HL-60/S4 (cell line): ENCODE measurements at regions not wholly inside any gene's neighbourhood (a gene's known extent, or its start where the extent isn't known, plus 50 kb on each side); places are given as distances from the start of the nearest gene placed in this dataset.
"Not testable (repeated sequence)": the region's sequence is repeated elsewhere in the genome, so short reads cannot be mapped to it uniquely, and the experiment has no call there.

Source experiments
- in situ Hi-C: fragments of 300-500 bp; cut with MboI; formaldehyde crosslinking; loops from 2 replicates; pipeline ENCODE4 v1.14.3; 2022; ENCODE audit warnings: low sequenced_read_pairs

GRCh38 chrX:817759-818300 is 187.2 kb downstream of the SHOX start:
- in situ Hi-C loops = no loop called here

GRCh38 chrX:817147-817546 is 186.6 kb downstream of the SHOX start:
- in situ Hi-C loops = not testable (repeated sequence)

DNA sequence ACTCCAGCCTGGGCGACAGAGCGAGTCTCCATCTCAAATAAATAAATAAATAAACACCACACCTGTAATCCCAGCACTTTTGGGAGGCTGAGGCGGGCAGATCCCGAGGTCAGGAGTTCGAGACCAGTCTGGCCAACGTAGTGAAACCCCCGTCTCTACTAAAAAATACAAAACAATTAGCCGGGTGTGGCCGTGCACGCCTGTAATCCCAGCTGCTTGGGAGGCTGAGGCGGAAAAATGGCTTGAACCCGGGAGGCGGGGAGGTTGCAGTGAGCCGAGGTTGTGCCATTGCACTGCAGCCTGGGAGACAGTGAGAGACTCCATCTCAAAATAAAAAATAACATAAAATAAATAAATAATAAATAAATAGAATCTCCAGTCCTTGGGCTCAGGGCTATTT is 185.8 kb downstream of the SHOX start:
- in situ Hi-C loops = no loop called here

- in situ Hi-C loops = no loop called here
These were observed 179.6 kb downstream of the SHOX start for GRCh38 chrX:810186-810585.

GRCh38 chrX:809081-809480 is 178.5 kb downstream of the SHOX start:
- in situ Hi-C loops = no loop called here

DNA sequence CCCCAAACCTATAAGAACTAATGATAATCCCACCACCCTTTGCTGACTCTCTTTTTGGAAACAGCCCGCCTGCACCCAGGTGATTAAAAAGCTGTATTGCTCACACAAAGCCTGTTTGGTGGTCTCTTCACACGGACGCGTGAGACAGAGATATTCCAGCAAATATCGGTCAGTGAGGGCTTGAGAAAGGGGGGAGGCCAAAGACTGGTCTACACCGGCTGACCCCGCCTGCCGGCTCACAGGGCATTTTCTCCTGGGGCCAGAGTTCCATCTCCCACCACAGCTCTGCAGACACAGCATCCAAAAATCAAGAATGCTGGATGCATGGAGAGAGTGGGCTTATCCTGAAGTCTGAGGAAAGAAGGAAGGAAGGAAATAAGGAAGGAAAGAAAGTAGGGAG is 176.0 kb downstream of the SHOX start:
- in situ Hi-C loops = no loop called here

DNA sequence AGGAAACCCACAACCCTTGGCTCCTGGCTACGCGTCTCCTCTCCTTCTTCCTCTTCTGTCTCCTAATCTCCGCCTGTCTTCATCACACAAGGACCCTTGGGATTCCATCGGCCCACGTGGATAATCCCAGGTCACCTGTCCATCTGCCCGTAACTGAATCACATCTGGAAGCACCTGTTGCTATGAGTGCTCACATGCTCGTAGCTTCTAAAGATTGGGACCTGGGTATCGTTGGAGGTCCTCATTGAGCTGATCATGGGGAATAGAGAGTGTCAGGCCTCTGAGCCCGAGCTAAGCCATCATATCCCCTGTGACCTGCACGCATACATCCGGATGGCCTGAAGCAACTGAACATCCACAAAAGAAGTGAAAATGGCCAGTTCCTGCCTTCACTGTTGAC is 175.4 kb downstream of the SHOX start:
- in situ Hi-C loops = no loop called here

- in situ Hi-C loops = no loop called here
These were observed 174.6 kb downstream of the SHOX start for GRCh38 chrX:805103-805670.

DNA sequence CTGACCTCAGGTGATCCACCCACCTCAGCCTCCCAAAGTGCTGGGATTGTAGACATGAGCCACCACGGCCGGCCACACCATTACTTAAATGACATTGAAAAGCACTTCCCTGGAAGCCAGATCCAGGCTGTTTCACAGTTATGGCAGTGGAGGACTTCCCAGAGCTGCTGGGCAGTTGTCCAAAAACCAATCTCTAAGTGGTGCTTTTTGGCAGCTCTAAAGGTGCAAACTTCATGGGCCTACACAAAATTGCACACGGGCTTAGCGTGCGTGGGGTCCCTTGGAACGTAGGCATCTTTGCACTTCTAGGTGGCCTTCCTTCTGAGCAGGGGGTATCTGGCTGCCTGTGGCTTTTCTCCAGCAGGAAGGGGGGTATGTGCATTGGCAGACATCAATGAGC is 172.3 kb downstream of the SHOX start:
- in situ Hi-C loops = no loop called here

DNA sequence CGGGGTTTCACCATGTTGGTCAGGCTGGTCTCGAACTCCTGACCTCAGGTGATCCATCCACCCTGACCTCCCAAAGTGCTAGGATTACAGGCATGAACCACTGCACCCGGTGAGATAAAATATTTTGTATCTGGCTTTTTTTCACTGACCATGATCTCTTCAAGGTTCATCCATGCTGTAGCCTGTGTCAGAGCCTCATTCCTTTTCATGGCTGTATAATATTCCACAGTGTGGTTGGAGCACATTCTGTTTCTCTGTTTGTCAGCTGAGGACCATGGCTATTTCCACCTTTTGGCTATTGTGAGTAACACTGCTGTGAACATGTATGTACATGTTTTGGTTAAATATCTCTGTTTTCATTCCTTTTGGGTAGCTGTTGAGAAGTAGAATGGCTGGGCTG is 169.2 kb downstream of the SHOX start:
- in situ Hi-C loops = no loop called here

- in situ Hi-C loops = no loop called here
These were observed 163.7 kb downstream of the SHOX start for GRCh38 chrX:794311-794710.

DNA sequence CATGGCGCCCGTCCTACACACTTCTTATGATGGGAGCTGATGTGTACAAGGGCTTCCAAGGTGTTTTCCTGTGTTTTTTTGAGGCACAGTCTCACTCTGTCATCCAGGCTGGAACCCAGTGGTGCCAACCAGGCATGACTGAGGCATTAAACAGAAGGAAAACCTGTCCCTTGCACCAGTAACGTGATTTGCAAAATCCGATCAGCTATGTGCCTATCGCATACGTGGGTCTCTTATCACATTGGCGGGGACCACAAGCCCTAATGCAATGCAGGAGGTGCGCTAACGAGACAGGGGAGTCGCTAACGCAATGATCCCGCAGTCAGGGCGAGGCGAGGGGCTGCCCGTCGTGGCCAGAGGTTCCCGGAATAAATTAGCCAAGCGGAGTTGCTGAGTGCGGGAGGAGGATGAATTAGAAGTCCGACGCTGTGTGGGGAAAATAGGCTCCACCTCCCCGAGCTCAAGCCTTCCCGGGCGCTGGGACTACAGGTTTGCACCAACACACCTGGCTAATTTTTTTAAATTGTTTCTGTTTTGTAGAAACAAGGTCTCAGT is 162.7 kb downstream of the SHOX start:
- in situ Hi-C loops = no loop called here

DNA sequence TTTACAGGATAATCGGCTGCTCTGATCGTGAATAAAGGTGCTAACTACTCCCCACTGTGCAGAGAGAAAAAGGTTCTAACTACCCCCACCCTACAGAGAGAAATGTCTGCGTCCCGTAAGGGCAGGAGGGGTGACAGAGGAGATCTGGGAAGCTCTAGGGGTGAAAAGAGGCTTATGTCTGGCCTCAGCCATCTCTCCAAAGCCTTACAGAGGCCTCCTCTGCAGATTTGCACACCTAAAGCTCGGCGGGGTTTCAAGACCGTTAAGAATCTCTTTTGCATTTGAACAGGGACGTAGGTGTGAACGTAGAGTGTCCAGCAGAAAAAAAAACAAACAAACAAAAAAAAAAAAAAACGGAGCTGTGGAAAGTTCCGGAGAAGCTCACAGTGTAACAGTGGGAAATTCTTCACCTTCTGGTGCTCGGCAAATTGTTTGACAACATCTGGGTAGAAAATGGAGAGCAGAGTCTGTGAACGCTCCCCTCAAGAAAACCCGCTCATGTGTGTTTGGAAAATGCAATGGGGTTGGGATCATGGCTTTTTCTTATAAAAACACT is 161.0 kb downstream of the SHOX start:
- in situ Hi-C loops = no loop called here

DNA sequence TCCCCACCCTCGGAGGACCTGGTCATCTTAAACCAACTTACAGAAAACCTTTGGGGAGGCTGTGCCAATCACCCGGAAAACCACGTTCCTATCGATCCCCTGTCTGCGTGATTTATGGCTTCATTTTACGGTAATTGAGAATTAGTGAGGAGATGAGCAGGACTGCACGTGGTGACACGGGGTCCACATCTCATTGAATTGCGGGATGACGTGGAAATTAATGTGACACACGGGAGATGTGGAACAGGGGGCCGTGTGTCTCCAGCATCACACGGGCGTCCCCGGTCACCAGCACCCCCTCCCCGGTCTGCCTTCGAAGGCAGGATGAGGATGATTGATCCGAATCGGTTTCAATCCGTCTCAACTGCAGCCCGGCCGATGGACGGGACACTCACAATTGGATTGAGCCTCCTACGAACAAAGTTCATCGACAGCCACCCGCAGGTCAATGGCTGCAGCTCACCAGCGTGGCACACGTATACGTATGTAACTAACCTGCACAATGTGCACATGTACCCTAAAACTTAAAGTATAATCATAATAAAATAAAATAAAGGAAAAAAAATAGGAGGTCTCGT is 160.3 kb downstream of the SHOX start:
- in situ Hi-C loops = no loop called here

DNA sequence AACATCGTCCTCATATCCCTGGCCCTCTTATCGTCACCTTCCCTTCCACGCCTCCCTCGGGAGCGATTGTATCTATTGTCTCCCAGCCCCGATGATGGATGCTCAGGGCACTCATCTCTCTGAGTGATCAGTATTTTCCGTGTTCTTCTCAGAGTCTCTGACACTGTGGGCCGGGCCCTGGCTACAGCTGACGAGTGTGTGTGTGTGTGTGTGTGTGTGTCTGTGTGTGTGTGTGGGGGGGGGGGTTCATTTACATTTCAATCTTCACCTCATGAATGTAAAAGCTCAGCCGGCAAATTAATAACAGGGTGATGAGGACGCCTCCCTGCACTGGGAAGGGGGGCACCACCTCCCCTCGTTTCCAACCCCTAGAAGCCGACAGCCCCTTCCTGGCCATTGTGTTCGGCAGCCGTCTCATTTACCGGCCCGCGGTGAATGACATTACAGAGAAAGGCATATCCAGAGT is 159.5 kb downstream of the SHOX start:
- in situ Hi-C loops = no loop called here

DNA sequence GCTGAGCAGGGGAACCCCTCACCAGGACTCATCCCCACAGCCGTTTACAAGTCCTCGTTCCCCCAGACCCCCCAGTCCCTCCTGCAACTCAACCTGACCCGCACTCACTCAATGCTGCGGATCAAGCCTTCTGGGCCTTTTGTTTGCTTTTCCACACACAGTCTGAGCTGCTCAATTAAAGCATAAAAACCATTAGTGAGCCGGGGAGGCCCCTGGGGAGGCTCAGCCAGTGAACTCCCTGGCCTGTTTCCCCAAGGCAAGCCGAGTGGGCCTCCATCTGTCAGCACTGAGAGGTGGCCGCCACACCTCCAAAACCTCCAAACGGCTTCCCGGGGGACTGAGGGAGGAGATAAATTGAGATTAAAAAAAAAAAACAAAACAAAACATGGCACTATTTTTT is 158.5 kb downstream of the SHOX start:
- in situ Hi-C loops = no loop called here

GRCh38 chrX:786441-786881 is 155.9 kb downstream of the SHOX start:
- in situ Hi-C loops = no loop called here

DNA sequence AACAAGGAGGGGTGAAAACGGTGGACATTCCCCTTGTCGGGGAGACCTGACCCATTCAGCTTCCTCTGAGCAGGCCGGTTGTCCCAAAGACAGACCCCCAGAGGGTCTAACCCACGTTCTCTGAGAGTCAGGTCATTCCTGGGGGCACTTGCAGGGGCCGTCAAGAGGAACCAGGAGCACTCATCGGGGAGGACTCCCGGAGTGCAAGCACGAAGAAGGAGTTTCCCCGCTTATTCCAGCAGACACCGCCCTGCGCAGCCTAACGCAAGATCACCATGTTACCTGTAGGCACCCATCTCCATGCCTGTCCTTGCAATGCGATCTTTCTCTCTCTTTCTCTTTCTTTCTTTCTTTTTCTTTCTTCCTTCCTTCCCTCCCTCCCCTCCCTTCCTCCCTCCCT is 154.2 kb downstream of the SHOX start:
- in situ Hi-C loops = no loop called here

DNA sequence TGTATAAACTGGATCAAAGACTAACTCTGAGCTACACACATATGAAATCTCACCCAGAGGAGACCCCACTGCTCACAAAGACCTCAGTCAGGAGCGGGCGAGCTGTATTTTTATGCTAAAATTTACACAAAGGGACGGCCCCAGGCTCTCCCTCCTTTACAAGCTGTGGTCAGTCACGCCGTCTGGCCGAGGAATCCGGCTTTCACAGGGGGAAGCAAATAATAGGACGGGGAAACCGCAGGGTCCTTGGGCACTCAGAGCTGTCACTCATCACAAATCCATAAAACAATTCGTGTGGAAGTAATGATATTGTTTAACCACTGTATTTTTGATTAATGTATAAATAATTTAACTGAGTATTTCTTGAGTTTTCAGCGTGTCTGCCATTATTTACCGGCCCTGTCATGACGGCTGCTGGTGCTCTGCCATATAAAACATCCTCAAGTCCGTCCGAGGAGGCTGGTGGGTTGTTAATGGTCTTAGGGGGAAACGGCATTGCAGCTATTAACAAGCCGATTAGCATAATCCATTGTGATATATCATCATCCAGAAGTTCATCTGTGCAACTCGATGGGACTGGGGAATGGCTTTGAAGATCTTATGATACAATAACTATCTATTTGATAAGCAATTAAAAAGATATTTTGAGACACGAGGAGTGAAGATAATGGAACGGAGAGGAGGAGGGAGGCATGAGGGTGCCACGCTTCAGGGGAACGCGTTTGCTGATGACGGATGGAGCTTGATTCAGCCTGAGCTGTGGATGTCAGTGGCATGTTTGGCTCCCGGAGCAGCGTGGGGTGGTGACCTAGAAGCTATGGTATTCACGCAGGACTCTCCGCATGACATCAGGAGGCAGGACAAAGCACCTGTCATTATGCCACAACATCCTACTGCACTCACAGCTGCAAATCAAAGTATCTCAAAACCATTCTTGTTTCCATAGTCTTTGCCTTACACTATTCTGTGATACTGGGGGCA is 150.9 kb downstream of the SHOX start:
- in situ Hi-C loops = no loop called here

DNA sequence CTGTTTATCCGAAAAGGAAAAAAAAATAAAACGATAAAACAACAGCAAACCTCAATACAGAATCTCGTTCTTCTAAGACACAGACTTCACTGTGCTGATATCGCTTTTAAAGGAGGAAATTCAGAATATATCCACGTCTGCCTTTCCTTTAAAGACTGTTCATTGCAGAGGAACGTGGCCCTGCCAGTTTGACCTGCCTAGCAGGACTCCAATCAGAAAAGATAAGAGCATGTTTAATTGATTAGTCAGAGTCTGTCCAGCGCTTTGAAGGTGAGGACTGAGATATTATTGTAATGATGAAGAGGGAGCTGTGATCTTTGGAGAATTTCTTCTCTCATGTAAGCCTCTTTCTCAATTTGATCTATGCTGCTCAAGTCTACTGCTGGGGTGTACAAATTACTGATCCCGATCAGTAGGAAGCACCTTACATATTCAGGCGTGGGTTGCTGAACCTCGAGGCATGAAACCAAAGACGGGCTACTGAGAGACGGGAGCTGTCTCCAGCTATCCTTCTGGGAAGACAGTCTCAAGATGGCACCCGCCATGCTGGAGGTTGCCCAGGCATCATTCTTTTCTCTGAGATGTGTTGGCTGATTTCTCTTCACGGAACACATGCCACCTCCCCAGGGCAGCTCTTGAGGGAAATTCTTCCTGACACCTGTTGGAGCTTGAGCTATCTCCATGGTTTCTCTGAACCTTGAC is 146.1 kb downstream of the SHOX start:
- in situ Hi-C loops = no loop called here
